GM06990 (cell line): ENCODE measurements at regions not wholly inside any gene's neighbourhood (a gene's known extent, or its start where the extent isn't known, plus 50 kb on each side); places are given as distances from the start of the nearest gene placed in this dataset.

ENCODE experiments used
- DNase-seq: peaks from one replicate; pipeline ENCODE4 v3.0.0-alpha.2; 2011; ENCODE audit not compliant: insufficient read length; ENCODE audit errors: extremely low read depth
- H3K27me3 ChIP-seq: replicated peaks from 2 replicates; pipeline ENCODE4 v1.6.0; 2011; ENCODE audit warnings: low read length; ENCODE audit not compliant: control insufficient read depth, insufficient read depth
- H3K36me3 ChIP-seq: 2 replicates; pipeline ENCODE4 v1.5.1; 2011; ENCODE audit warnings: low read length; ENCODE audit not compliant: control insufficient read depth, insufficient read depth
- H3K4me3 ChIP-seq: replicated peaks from 2 replicates; pipeline ENCODE4 v1.5.1; 2011; ENCODE audit warnings: low read depth, mild to moderate bottlenecking, control low read depth, low read length
- CTCF ChIP-seq: IDR thresholded peaks from 2 replicates; pipeline ENCODE4 v1.5.1; 2011; ENCODE audit warnings: low read length, control low read depth, mild to moderate bottlenecking, inconsistent platforms; ENCODE audit not compliant: insufficient read depth, poor library complexity, severe bottlenecking

GRCh38 chr2:187098154-187098553 lies 249.2 kb upstream of the ZSWIM2 start:
- H3K27me3 ChIP-seq = no peaks in the 10 kb centered on the region
- TF ChIP-seq CTCF = no peak
- DNase-seq = no peak

GRCh38 chr2:187093771-187094412 lies 244.9 kb upstream of the ZSWIM2 start:
- Histone ChIP-seq H3K4me3 (no peak overlapping the region), H3K36me3 (no peaks in the 10 kb centered on the region), H3K27me3 (no peaks in the 10 kb centered on the region)
- TF ChIP-seq CTCF = no peak
- DNase-seq = no peak

More at GRCh38 chr2:187098154-187098553, 249.2 kb upstream of the ZSWIM2 start:
- Histone ChIP-seq H3K4me3 (no peak overlapping the region), H3K36me3 (no peaks in the 10 kb centered on the region)

- Histone ChIP-seq H3K36me3 (no peaks in the 10 kb centered on the region), H3K4me3 (no peak overlapping the region), H3K27me3 (no peaks in the 10 kb centered on the region)
- TF ChIP-seq CTCF = no peak
- no peak for DNase-seq
These were observed 242.7 kb upstream of the ZSWIM2 start for GRCh38 chr2:187091664-187092063.

- H3K27me3 ChIP-seq = no peaks in the 10 kb centered on the region
- H3K4me3 ChIP-seq = no peak overlapping the region
- no peak for DNase-seq
- H3K36me3 ChIP-seq = no peaks in the 10 kb centered on the region
- TF ChIP-seq CTCF = no peak
These were observed 235.6 kb upstream of the ZSWIM2 start for GRCh38 chr2:187084524-187084923.

GRCh38 chr2:187081461-187081860 lies 232.5 kb upstream of the ZSWIM2 start:
- DNase-seq = no peak
- H3K27me3 ChIP-seq = no peaks in the 10 kb centered on the region
- TF ChIP-seq CTCF = no peak
- H3K4me3 ChIP-seq = no peak overlapping the region
- H3K36me3 ChIP-seq = no peaks in the 10 kb centered on the region

- no peak for TF ChIP-seq CTCF
- DNase-seq = no peak
- Histone ChIP-seq H3K4me3 (no peak overlapping the region), H3K27me3 (no peaks in the 10 kb centered on the region), H3K36me3 (no peaks in the 10 kb centered on the region)
These were observed 230.9 kb upstream of the ZSWIM2 start for GRCh38 chr2:187079901-187080300.
